Suprapubic skin (tissue), 4 donors: ENCODE measurements at regions not wholly inside any gene's neighbourhood (a gene's known extent, or its start where the extent isn't known, plus 50 kb on each side); places are given as distances from the start of the nearest gene placed in this dataset.
A peak's percentile ranks its signal among the peaks of the same experiment; 100 is the strongest.

Experiments
- DNase-seq, 2 donors: peaks; one replicate each; pipeline ENCODE4 v3.0.0-alpha.2; 2019; ENCODE audit warnings: low spot score in 2 of 2
- H3K27ac ChIP-seq: fragments of 200-600 bp; sonication (generic); one replicate; pipeline ENCODE4 v1.5.1; 2019
- H3K27me3 ChIP-seq: fragments of 200-600 bp; sonication (generic); one replicate; pipeline ENCODE4 v1.5.1; 2019
- H3K36me3 ChIP-seq: fragments of 200-600 bp; sonication (generic); one replicate; pipeline ENCODE4 v1.5.1; 2019
- H3K4me1 ChIP-seq: fragments of 200-600 bp; sonication (generic); one replicate; pipeline ENCODE4 v1.5.1; 2019
- H3K4me3 ChIP-seq: fragments of 200-600 bp; sonication (generic); one replicate; pipeline ENCODE4 v1.5.1; 2019; ENCODE audit warnings: mild to moderate bottlenecking
- H3K9me3 ChIP-seq: fragments of 200-600 bp; sonication (generic); one replicate; pipeline ENCODE4 v1.5.1; 2019
- CTCF ChIP-seq, 2 donors: fragments of 200-600 bp in 1 of 2; fragments of 450-650 bp in 1 of 2; sonication (generic) in 1 of 2; IDR thresholded peaks; one replicate each; pipeline ENCODE4 v1.5.1; 2016 to 2019; ENCODE audit warnings: antibody characterized with exemption in 2 of 2, mild to moderate bottlenecking in 1 of 2, moderate library complexity in 1 of 2
- EP300 ChIP-seq: sonication (generic); formaldehyde crosslinking; IDR thresholded peaks from one replicate; pipeline ENCODE4 v1.6.1; 2017; ENCODE audit warnings: antibody characterized with exemption
- POLR2A ChIP-seq, 2 donors: fragments of 450-650 bp; IDR thresholded peaks; one replicate each; pipeline ENCODE4 v1.6.1; 2017; ENCODE audit warnings: antibody characterized with exemption in 2 of 2, mild to moderate bottlenecking in 2 of 2, moderate library complexity in 2 of 2
- POLR2AphosphoS5 ChIP-seq, 3 donors: sonication (generic); formaldehyde crosslinking; IDR thresholded peaks; one replicate each; pipeline ENCODE4 v1.6.1; 2017; ENCODE audit warnings: antibody characterized with exemption in 3 of 3
- whole genome bisulfite sequencing: methylation state at CpG from one replicate; pipeline ENCODE4 v1.1.5; 2018; 5-methylcytosine and 5-hydroxymethylcytosine counted together

GRCh38 chr1:207239874-207240273 lies 81.6 kb upstream of the CD55 start:
- 83% methylated on average over 2 of the region's 2 CpGs for WGBS
- Histone ChIP-seq H3K9me3 (no peaks in the 10 kb centered on the region), H3K27ac (peak overlapping the region; percentile 51), H3K27me3 (no peaks in the 10 kb centered on the region), H3K4me1 (peaks cover 22% of the 10 kb centered on the region), H3K4me3 (no peak overlapping the region), H3K36me3 (no peaks in the 10 kb centered on the region)
- no peak for TF ChIP-seq CTCF (IDR thresholded peaks at IDR 0.05)
- TF ChIP-seq EP300, result no peak
- TF ChIP-seq POLR2AphosphoS5 (IDR thresholded peaks at IDR 0.05), result no peak
- no peak for TF ChIP-seq POLR2A (IDR thresholded peaks at IDR 0.05)
- DNase-seq, result no peak

GRCh38 chr1:207240325-207241101 lies 81.0 kb upstream of the CD55 start:
- DNase-seq, result no peak
- Histone ChIP-seq H3K36me3 (no peaks in the 10 kb centered on the region), H3K4me1 (peaks cover 22% of the 10 kb centered on the region), H3K9me3 (no peaks in the 10 kb centered on the region), H3K4me3 (no peak overlapping the region), H3K27ac (peak overlapping the region; percentile 51), H3K27me3 (no peaks in the 10 kb centered on the region)
- no peak for TF ChIP-seq EP300
- TF ChIP-seq POLR2AphosphoS5 (IDR thresholded peaks at IDR 0.05), result peak in 2 of 3 donors; percentile 46 to 64
- 60% methylated on average over 5 of the region's 5 CpGs for WGBS

- H3K27ac ChIP-seq, result peak overlapping the region; percentile 34
- TF ChIP-seq CTCF (IDR thresholded peaks at IDR 0.05) (no peak), EP300 (no peak), POLR2AphosphoS5 (IDR thresholded peaks at IDR 0.05) (no peak), POLR2A (IDR thresholded peaks at IDR 0.05) (no peak)
- WGBS, result 56% methylated on average over 5 of the region's 5 CpGs
- peaks cover 22% of the 10 kb centered on the region for H3K4me1 ChIP-seq
- no peaks in the 10 kb centered on the region for H3K9me3 ChIP-seq
- H3K4me3 ChIP-seq, result no peak overlapping the region
- H3K36me3 ChIP-seq, result no peaks in the 10 kb centered on the region
- no peak for DNase-seq
- H3K27me3 ChIP-seq, result no peaks in the 10 kb centered on the region
Observed at GRCh38 chr1:207241164-207241934, 80.1 kb upstream of the CD55 start.

GRCh38 chr1:207243442-207244408 lies 77.8 kb upstream of the CD55 start:
- no peaks in the 10 kb centered on the region for H3K27me3 ChIP-seq
- 78% methylated on average over 8 of the region's 8 CpGs for WGBS
- TF ChIP-seq POLR2A (IDR thresholded peaks at IDR 0.05) (no peak), CTCF (IDR thresholded peaks at IDR 0.05) (no peak), EP300 (no peak), POLR2AphosphoS5 (IDR thresholded peaks at IDR 0.05) (no peak)
- H3K9me3 ChIP-seq, result no peaks in the 10 kb centered on the region
- H3K4me1 ChIP-seq, result peaks cover 22% of the 10 kb centered on the region
- H3K36me3 ChIP-seq, result no peaks in the 10 kb centered on the region
- H3K4me3 ChIP-seq, result no peak overlapping the region
- no peak overlapping the region for H3K27ac ChIP-seq
- DNase-seq, result no peak

- Histone ChIP-seq H3K36me3 (no peaks in the 10 kb centered on the region), H3K4me1 (peaks cover 22% of the 10 kb centered on the region), H3K27ac (no peak overlapping the region), H3K27me3 (no peaks in the 10 kb centered on the region), H3K4me3 (no peak overlapping the region), H3K9me3 (no peaks in the 10 kb centered on the region)
- no peak for TF ChIP-seq POLR2A (IDR thresholded peaks at IDR 0.05)
- no peak for TF ChIP-seq EP300
- TF ChIP-seq POLR2AphosphoS5 (IDR thresholded peaks at IDR 0.05), result no peak
- TF ChIP-seq CTCF (IDR thresholded peaks at IDR 0.05), result no peak
- no peak for DNase-seq
- 90% methylated on average over 6 of the region's 6 CpGs for WGBS
Observed at GRCh38 chr1:207244409-207244801, 77.1 kb upstream of the CD55 start.
